ENCODE measurements at regions not wholly inside any gene's neighbourhood (a gene's known extent, or its start where the extent isn't known, plus 50 kb on each side); places are given as distances from the start of the nearest gene placed in this dataset.

GRCh38 chr6:165817771-165818170, 154.7 kb upstream of the PDE10A start:
- TF ChIP-seq EZH2 (IDR thresholded peaks at IDR 0.05) (no peak), POLR2AphosphoS5 (IDR thresholded peaks at IDR 0.05; ENCODE audit: borderline replicate concordance, low read depth, low read length) (no peak)

Data from SK-N-MC (cell line).